ENCODE measurements at regions not wholly inside any gene's neighbourhood (a gene's known extent, or its start where the extent isn't known, plus 50 kb on each side); places are given as distances from the start of the nearest gene placed in this dataset.

GRCh38 chr12:65651060-65651459 lies 173.2 kb upstream of the HMGA2 start:
- no peak for TF ChIP-seq EZH2 (IDR thresholded peaks at IDR 0.05; ENCODE audit: low read depth)
- TF ChIP-seq, protein P1, sequence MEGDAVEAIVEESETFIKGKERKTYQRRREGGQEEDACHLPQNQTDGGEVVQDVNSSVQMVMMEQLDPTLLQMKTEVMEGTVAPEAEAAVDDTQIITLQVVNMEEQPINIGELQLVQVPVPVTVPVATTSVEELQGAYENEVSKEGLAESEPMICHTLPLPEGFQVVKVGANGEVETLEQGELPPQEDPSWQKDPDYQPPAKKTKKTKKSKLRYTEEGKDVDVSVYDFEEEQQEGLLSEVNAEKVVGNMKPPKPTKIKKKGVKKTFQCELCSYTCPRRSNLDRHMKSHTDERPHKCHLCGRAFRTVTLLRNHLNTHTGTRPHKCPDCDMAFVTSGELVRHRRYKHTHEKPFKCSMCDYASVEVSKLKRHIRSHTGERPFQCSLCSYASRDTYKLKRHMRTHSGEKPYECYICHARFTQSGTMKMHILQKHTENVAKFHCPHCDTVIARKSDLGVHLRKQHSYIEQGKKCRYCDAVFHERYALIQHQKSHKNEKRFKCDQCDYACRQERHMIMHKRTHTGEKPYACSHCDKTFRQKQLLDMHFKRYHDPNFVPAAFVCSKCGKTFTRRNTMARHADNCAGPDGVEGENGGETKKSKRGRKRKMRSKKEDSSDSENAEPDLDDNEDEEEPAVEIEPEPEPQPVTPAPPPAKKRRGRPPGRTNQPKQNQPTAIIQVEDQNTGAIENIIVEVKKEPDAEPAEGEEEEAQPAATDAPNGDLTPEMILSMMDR (conservative IDR thresholded peaks at IDR 0.05) = no peak

Measured in PC-9 (cell line).